Immature natural killer cell (primary cell): ENCODE measurements at regions not wholly inside any gene's neighbourhood (a gene's known extent, or its start where the extent isn't known, plus 50 kb on each side); places are given as distances from the start of the nearest gene placed in this dataset.
"Not testable (repeated sequence)": the region's sequence is repeated elsewhere in the genome, so short reads cannot be mapped to it uniquely, and the experiment has no call there.

ENCODE experiments used
- DNase-seq, 3 donors: peaks; one replicate each; pipeline ENCODE4 v3.0.0; 2022; ENCODE audit warnings: mixed read lengths in 1 of 3
- H3K27ac Mint-ChIP-seq, 6 donors: one replicate each; pipeline ENCODE4 v1.8.0; 2020; ENCODE audit warnings: mixed read lengths in 6 of 6, mild to moderate bottlenecking in 5 of 6, inconsistent platforms in 4 of 6, moderate library complexity in 3 of 6
- H3K27me3 Mint-ChIP-seq, 3 donors: one replicate each; pipeline ENCODE4 v1.8.0; 2020 to 2021; ENCODE audit warnings: low read depth in 3 of 3, mild to moderate bottlenecking in 3 of 3, mixed read lengths in 3 of 3, moderate library complexity in 3 of 3, inconsistent platforms in 1 of 3
- H3K36me3 Mint-ChIP-seq, 3 donors: one replicate each; pipeline ENCODE4 v1.8.0; 2020; ENCODE audit warnings: mixed read lengths in 3 of 3, inconsistent platforms in 2 of 3, mild to moderate bottlenecking in 2 of 3
- H3K4me1 Mint-ChIP-seq, 2 donors: one replicate each; pipeline ENCODE4 v1.8.0; 2020; ENCODE audit warnings: inconsistent platforms in 2 of 2, mild to moderate bottlenecking in 2 of 2, mixed read lengths in 2 of 2, moderate library complexity in 1 of 2
- H3K4me3 Mint-ChIP-seq, 5 donors: one replicate each; pipeline ENCODE4 v1.8.0; 2020; ENCODE audit warnings: mild to moderate bottlenecking in 5 of 5, mixed read lengths in 5 of 5, inconsistent platforms in 3 of 5, moderate library complexity in 3 of 5
- H3K9me3 Mint-ChIP-seq, 6 donors: one replicate each; pipeline ENCODE4 v1.8.0; 2020; ENCODE audit warnings: mild to moderate bottlenecking in 6 of 6, mixed read lengths in 6 of 6, inconsistent platforms in 4 of 6, moderate library complexity in 3 of 6

GRCh38 chr6:3535776-3536435 is 79.1 kb upstream of the SLC22A23 start:
- H3K4me1 Mint-ChIP-seq: no peaks in the 10 kb centered on the region
- no peak for DNase-seq
- H3K36me3 Mint-ChIP-seq: no peaks in the 10 kb centered on the region
- H3K27me3 Mint-ChIP-seq: peaks cover 0 to 6% (median 6%) of the 10 kb centered on the region in 3 donors
- no peak overlapping the region for H3K4me3 Mint-ChIP-seq
- H3K9me3 Mint-ChIP-seq: no peaks in the 10 kb centered on the region
- no peak overlapping the region for H3K27ac Mint-ChIP-seq

GRCh38 chr6:3535033-3535775 is 78.4 kb upstream of the SLC22A23 start:
- no peaks in the 10 kb centered on the region for H3K4me1 Mint-ChIP-seq
- H3K4me3 Mint-ChIP-seq: no peak overlapping the region
- no peaks in the 10 kb centered on the region for H3K36me3 Mint-ChIP-seq
- H3K27me3 Mint-ChIP-seq: peaks cover 2 to 6% (median 4%) of the 10 kb centered on the region in 3 donors
- no peak for DNase-seq
- no peak overlapping the region for H3K27ac Mint-ChIP-seq
- no peaks in the 10 kb centered on the region for H3K9me3 Mint-ChIP-seq

- Mint-ChIP-seq H3K4me1 (no peaks in the 10 kb centered on the region), H3K9me3 (no peaks in the 10 kb centered on the region), H3K27ac (no peak overlapping the region), H3K27me3 (peaks cover 2 to 6% (median 4%) of the 10 kb centered on the region in 3 donors), H3K4me3 (no peak overlapping the region), H3K36me3 (no peaks in the 10 kb centered on the region)
- no peak for DNase-seq
Measured at GRCh38 chr6:3534599-3534998, 77.7 kb upstream of the SLC22A23 start.

GRCh38 chr6:3533981-3534380 is 77.1 kb upstream of the SLC22A23 start:
- Mint-ChIP-seq H3K4me1 (no peaks in the 10 kb centered on the region), H3K27ac (no peak overlapping the region), H3K4me3 (no peak overlapping the region), H3K27me3 (peaks cover 2 to 6% (median 4%) of the 10 kb centered on the region in 3 donors), H3K9me3 (no peaks in the 10 kb centered on the region), H3K36me3 (no peaks in the 10 kb centered on the region)
- DNase-seq: no peak

GRCh38 chr6:3532296-3532916 is 75.6 kb upstream of the SLC22A23 start:
- Mint-ChIP-seq H3K36me3 (no peaks in the 10 kb centered on the region), H3K27ac (no peak overlapping the region), H3K9me3 (no peaks in the 10 kb centered on the region), H3K27me3 (peaks cover 0 to 6% (median 2%) of the 10 kb centered on the region in 3 donors), H3K4me3 (no peak overlapping the region), H3K4me1 (no peaks in the 10 kb centered on the region)
- no peak for DNase-seq

GRCh38 chr6:3531481-3531880 is 74.6 kb upstream of the SLC22A23 start:
- Mint-ChIP-seq H3K9me3 (no peaks in the 10 kb centered on the region), H3K27me3 (peaks cover 0 to 6% (median 2%) of the 10 kb centered on the region in 3 donors), H3K36me3 (no peaks in the 10 kb centered on the region), H3K4me1 (no peaks in the 10 kb centered on the region), H3K27ac (no peak overlapping the region), H3K4me3 (no peak overlapping the region)
- DNase-seq: no peak

- Mint-ChIP-seq H3K9me3 (no peaks in the 10 kb centered on the region), H3K36me3 (no peaks in the 10 kb centered on the region), H3K27ac (no peak overlapping the region), H3K4me3 (no peak overlapping the region), H3K27me3 (peaks cover 0 to 6% (median 2%) of the 10 kb centered on the region in 3 donors), H3K4me1 (no peaks in the 10 kb centered on the region)
- DNase-seq: no peak
Measured at GRCh38 chr6:3530515-3530914, 73.7 kb upstream of the SLC22A23 start.

GRCh38 chr6:3529721-3530120 is 72.9 kb upstream of the SLC22A23 start:
- Mint-ChIP-seq H3K36me3 (no peaks in the 10 kb centered on the region), H3K4me3 (no peak overlapping the region), H3K27me3 (peaks cover 0 to 6% (median 2%) of the 10 kb centered on the region in 3 donors), H3K27ac (no peak overlapping the region), H3K9me3 (no peaks in the 10 kb centered on the region), H3K4me1 (no peaks in the 10 kb centered on the region)
- no peak for DNase-seq

GRCh38 chr6:3529232-3529631 is 72.4 kb upstream of the SLC22A23 start:
- no peak overlapping the region for H3K27ac Mint-ChIP-seq
- no peaks in the 10 kb centered on the region for H3K4me1 Mint-ChIP-seq
- no peak for DNase-seq
- H3K9me3 Mint-ChIP-seq: no peaks in the 10 kb centered on the region
- no peak overlapping the region for H3K4me3 Mint-ChIP-seq
- H3K27me3 Mint-ChIP-seq: peaks cover 0 to 6% (median 2%) of the 10 kb centered on the region in 3 donors
- no peaks in the 10 kb centered on the region for H3K36me3 Mint-ChIP-seq

GRCh38 chr6:3528081-3528671 is 71.3 kb upstream of the SLC22A23 start:
- not testable (repeated sequence) for H3K36me3 Mint-ChIP-seq, H3K4me1 Mint-ChIP-seq, H3K27me3 Mint-ChIP-seq, DNase-seq, H3K27ac Mint-ChIP-seq, H3K4me3 Mint-ChIP-seq, H3K9me3 Mint-ChIP-seq

- H3K4me1 Mint-ChIP-seq: no peaks in the 10 kb centered on the region
Measured at GRCh38 chr6:3527651-3527977, 70.8 kb upstream of the SLC22A23 start.

GRCh38 chr6:3526962-3527650 is 70.3 kb upstream of the SLC22A23 start:
- Mint-ChIP-seq H3K27me3 (peaks cover 0 to 7% (median 2%) of the 10 kb centered on the region in 3 donors), H3K4me1 (no peaks in the 10 kb centered on the region), H3K9me3 (no peaks in the 10 kb centered on the region), H3K4me3 (no peak overlapping the region), H3K36me3 (no peaks in the 10 kb centered on the region), H3K27ac (no peak overlapping the region)
- no peak for DNase-seq

More at GRCh38 chr6:3527651-3527977, 70.8 kb upstream of the SLC22A23 start:
- no peak for DNase-seq
- no peak overlapping the region for H3K27ac Mint-ChIP-seq
- H3K36me3 Mint-ChIP-seq: no peaks in the 10 kb centered on the region
- H3K4me3 Mint-ChIP-seq: no peak overlapping the region
- peaks cover 0 to 7% (median 2%) of the 10 kb centered on the region in 3 donors for H3K27me3 Mint-ChIP-seq
- no peaks in the 10 kb centered on the region for H3K9me3 Mint-ChIP-seq

- no peak overlapping the region for H3K27ac Mint-ChIP-seq
- H3K9me3 Mint-ChIP-seq: no peaks in the 10 kb centered on the region
- no peak overlapping the region for H3K4me3 Mint-ChIP-seq
- H3K36me3 Mint-ChIP-seq: no peaks in the 10 kb centered on the region
- H3K4me1 Mint-ChIP-seq: no peaks in the 10 kb centered on the region
- peaks cover 0 to 7% (median 2%) of the 10 kb centered on the region in 3 donors for H3K27me3 Mint-ChIP-seq
- DNase-seq: no peak
Measured at GRCh38 chr6:3525915-3526314, 69.1 kb upstream of the SLC22A23 start.

- H3K36me3 Mint-ChIP-seq: no peaks in the 10 kb centered on the region
- no peaks in the 10 kb centered on the region for H3K4me1 Mint-ChIP-seq
- H3K27me3 Mint-ChIP-seq: peaks cover 0 to 5% (median 0%) of the 10 kb centered on the region in 3 donors
- H3K4me3 Mint-ChIP-seq: no peak overlapping the region
- no peaks in the 10 kb centered on the region for H3K9me3 Mint-ChIP-seq
- DNase-seq: no peak
- no peak overlapping the region for H3K27ac Mint-ChIP-seq
Measured at GRCh38 chr6:3524456-3524855, 67.6 kb upstream of the SLC22A23 start.
